ENCODE measurements at regions not wholly inside any gene's neighbourhood (a gene's known extent, or its start where the extent isn't known, plus 50 kb on each side); places are given as distances from the start of the nearest gene placed in this dataset.

DNA sequence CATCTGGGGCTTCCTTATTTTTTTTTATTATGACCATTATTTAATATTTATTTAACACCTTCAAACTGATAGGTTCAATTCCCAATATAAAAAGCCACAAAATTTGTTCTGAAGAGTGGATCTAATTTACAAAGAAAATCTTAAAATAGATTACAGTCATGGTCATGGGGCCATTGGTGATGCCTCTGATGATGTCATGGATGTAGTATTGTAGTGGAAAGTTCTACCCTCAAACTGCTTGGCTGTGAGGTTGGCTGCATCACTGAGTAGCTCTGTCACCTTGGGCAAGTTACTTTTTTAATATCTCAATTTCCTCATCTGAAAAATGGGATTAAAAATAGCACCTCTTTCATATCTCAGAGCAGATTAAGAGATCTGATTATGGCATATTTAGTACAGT is 128.5 kb downstream of the DKK1 start:
- no peak for DNase-seq

DNA sequence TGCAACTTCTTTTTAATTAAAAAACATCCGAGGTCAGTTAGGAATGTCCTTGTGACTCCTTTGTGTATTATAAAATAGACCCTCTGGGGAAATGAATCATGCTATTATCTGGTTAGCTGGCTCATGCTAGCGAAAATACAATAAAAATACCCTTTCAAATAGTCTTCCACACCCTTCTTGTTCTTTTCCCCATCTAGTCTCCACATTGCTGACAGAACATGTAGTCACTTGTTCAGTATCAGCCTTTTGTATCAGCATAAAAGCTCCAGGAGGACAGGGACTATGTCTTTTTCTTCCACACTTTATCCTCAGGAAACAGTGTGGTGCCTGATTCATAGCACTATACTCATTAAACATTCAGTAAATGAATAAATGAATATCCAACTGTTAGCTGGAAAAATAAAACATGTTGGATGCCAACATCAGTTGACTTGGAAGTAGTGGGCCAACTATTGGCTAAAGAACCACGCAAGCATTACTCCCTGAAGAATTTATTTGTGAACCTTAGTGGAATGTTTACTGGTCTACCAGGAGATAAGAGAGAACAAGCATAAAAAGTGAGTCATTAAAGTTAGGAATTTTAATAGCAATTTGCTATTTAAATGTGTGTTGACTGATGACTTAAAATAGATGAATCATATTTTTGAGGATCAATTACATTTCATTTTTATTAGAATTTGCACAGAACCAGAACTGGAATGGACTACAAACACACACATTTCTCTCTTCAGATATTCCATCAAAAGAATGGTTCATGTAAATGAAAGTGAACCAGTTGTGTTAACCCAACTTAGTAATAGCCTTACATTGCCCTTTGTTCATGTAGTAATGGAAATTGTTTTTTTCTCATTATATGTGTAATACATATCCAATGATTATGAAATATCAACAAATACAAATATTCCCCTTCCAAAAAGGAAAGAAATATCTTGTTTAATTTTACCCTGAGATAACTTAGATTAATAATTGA is 129.6 kb downstream of the DKK1 start:
- DNase-seq = no peak

DNA sequence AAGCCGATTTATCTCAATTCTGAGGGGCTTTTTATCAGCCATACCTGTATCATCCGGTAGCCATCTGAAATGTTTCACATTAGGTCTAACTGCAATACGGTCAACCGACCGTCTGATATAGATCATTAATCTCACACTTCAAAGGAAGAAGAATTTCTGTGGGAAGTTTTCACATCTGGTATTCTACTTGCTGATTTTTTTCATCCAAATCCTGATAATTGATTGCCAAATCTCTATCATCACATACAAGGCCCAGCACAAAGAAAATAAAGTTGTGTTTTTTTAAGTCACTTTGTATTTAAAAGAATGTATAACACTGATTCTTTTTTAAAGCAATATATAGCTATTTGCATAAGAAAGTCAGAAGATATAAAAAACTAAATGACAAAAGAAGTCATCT is 132.3 kb downstream of the DKK1 start:
- DNase-seq = no peak

DNA sequence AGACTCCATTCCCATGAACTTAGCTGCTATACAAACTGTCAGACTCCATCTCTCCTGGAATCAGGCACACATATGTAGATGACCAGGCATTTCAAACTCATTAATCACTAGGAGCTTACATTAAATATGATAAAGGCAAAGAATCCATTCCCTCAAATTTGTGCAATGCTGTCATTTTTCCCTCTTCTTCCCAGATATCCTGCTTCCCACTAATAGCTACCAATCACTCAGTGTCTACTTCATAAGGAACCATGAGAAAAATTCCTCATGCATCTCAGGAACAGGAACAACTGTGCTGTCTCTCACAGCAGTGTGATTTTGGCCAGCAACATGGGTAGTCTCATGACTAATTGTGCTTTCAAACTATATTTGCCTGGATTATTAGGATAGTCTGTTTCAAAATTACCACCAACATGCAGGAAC is 133.9 kb downstream of the DKK1 start:
- DNase-seq = no peak

DNA sequence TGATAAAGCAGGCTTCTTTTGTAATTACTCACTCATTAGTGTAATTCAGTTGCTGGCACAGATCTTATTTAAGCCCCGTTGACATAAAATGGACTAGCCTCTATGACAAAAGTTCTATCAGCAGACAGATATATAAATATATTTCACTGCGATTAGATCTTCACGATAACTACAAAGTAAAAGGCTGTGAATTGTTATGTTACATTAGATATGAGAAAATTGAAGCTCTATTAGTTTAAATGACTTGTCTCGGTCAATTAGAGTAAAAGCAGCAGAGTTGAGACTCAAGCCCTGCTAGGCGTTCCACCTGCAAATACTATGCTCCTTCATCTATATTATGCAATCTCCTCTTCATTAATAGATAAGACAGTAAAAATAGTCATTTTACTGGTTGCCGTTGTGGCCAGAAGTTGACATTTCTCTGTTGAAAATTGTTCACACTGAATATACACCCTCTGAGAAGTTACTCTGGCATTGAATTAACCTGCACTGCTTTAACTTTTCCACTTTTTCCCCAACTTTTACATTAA is 136.7 kb downstream of the DKK1 start:
- no peak for DNase-seq

DNA sequence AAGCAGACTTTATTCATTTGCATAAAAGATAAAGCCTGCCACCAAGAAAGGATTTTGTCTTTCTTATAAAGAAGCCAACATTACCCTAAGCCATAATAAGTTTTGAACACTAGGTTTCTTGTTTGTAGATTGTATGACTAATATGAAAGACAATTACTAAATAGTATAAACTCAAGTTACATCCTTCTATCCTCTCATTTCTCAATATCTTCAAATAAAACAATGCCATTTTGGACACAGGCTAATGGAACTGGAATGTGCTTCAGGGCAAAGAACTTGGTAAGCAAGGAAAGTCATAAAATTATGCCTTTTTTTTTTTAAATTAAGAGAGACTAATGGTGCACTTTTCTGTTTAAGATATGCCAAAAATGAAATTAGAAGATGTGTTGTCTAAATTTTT is 137.7 kb downstream of the DKK1 start:
- no peak for DNase-seq

DNA sequence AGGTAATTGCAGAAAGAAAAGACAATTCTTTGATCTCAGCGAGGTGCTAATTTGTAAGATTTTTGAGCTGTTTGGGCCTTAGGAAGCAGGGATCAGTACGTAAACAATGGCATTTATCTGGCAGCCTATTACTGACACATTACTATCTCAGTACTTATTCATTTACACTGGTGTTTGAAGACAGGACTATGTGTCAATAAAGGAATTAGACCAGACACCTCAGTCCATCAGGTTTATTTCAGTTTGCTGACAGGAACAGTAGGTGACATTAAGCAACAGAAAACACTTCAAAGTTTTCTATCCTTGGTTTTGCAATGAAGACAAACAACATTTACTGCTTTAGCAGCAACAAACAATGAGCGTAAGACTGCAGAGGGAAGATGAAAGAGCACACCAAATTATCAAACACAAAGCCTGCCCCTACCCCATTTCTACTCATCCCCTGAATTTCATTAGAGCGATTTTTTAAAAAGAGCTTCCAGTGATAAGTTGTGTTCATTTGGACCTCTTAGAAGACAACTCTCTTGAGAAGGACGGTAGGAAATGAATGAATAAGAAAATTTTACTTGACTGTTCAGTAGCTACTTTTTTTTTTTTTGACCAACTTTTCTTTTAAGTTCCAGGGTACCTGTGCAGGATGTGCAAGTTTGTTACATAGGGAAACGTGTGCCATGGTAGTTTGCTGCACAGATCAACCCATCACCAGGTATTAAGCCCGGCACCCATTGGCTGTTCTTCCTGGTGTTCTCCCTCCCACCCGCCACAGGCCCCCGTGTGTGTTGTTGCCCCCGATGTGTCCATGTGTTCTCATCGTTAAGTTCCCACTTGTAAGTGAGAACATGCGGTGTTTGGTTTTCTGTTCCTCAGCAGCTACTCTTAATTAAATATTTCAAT is 138.8 kb downstream of the DKK1 start:
- no peak for DNase-seq

DNA sequence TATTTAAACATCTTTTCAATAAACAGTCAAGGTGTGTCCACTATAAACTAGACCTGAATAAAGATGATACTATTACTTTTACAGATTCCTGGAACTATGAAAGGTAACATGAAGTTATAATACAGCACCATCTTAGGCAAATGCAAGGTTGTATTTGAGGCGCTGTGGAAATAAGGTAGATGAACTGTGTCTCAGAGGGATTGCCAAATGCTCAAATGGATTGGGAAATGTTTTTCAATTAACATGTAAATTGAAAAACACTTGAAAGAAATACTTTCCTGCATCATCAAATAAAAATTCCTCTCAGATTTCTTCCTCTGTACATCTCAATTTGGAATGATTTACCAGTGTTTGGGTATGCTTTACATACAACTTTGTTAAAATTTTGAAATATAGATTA is 139.4 kb downstream of the DKK1 start:
- no peak for DNase-seq

DNA sequence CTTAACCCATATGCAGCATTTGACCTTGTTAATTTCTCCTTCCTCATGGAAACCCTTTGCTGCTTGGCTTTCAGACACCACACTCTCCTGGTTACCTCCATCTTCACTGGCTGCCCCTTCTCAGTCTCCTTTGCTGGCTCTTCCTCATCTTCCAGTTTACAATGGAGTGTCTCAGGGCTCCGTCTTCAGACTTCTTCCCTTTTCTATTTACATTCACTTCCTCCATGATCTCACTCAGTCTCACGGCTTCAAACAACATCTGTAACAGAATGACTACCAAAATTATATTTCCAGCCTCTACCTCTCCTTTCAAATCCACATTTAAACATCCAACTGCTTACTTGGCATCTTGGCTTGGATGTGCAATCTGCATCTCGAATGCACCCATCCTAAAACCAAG is 140.4 kb downstream of the DKK1 start:
- no peak for DNase-seq

DNA sequence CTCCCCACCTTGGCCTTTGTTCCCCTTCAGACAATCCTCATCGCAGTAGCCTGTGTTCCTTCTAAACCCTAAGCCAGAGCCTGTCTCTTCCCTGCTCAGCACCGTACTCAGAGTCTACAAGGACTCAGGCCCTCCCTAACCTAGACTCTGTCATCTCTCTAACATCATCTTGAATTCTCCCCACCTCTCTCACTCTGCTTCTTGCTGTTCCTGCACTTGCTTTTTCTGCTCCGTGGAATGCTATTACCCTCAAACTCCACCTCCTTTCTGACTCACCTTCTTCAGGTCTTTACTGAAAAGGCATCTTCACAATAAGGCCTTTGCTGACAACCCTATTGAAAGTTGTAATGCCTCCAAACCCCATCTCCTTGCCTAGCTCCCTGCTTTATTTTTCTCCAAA is 141.0 kb downstream of the DKK1 start:
- no peak for DNase-seq

DNA sequence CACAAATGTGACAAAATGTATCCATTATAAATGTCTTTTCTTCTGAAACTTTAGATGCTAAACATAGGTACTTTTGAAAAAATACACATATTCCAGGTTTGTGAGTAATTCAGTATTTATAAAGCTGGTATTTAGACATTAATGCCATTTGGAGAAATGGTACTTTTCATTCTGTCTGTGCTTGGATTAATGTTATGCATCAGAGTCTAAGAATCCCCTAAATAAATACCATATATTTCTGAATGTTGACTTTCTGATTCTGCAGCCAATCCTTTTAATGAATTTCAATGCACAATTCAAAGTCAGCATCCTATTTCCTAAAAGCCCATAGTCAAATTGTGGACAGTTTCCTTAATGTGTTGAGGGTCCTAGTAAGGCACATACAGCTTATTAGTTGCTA is 145.0 kb downstream of the DKK1 start:
- DNase-seq = no peak

DNA sequence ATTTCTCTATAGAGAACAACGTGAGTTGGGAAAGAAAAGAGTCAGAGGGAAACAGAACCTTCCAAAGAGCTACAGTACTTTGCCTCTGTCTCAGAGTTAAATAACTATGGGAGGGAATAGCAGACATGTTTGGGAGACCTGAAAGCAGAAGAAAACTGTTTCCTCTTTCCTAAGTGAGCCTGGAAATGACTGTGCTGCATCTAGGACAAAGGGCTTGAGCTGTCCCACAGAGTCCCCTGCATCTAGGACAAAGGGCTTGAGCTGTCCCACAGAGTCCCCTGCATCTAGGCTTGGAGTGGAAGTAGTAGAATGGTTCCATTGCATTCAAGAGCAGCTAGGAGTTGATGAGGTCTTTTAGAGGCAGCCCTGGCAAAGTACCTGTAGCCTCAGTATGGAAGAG is 149.7 kb downstream of the DKK1 start:
- DNase-seq = no peak

DNA sequence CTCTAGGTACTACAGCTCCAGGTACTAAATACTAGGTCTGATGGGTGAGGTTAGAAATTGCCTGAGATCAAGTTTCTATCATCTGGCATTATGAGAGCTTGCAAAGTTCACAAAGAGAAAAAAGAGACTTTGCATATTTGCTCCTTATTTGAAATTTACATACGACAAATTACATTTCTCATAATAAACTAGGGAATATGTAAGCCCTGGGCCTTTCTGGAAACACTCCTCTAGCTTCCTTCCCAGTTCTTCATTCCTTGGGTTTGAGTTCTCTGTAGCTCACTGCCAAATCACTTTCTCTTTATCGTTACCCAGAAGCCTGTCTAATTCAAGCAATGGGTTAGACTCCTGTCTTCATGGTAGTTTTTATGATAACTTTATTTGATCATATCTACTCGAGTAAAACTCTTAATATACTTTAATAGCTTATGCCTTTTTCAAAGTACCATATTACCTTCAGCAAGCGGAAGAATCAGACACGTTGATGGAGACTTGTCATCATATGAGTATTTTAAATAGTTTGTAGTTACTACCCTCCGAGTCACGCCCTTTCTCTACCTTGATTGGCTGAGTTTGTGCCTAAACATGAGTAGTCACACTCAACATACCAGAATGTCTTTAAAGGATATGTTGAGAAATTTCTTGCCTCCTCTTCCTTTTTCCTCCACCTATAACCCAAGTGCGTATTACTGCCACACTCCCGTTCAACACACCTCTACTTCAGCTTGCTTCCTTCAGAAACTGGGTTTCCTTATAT is 150.5 kb downstream of the DKK1 start:
- DNase-seq = no peak

DNA sequence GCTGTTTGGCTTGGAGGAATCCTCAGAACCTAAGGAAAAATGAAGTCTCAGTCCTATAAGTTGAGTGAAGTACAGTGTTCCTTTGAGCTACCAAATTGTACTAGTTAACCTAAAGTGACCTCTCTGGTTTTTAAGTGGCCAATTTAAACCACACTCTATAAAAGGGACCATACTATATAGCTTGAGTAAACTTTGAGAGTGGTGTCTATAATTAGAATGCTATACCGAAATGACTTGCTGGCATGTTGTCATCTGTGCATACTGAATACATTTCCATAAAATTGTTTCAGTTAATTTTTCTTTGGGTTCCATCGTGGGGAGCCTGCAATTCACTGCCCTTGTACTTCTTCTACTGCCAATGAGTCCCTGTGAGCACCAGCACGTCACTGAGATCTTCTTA is 151.1 kb downstream of the DKK1 start:
- DNase-seq = no peak

DNA sequence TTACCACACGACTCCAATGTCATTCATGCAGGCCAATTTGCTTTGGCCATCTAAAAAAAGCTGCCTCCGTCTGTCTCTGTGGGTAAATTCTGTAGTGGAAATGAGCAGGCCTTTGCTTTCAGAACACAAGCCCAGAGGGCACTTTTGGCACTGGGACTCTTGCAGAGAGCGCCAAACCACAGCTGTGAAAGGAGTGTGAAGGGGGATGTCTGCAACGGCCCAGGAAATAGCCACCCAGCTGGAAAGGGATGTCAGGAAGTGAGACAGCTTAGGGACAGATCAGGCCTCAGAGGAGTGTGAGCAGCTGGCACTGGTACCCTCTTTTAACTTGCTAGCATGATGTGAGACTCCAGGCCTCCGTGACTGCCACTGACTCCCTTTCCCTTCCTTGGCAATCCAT is 152.4 kb downstream of the DKK1 start:
- no peak for DNase-seq

DNA sequence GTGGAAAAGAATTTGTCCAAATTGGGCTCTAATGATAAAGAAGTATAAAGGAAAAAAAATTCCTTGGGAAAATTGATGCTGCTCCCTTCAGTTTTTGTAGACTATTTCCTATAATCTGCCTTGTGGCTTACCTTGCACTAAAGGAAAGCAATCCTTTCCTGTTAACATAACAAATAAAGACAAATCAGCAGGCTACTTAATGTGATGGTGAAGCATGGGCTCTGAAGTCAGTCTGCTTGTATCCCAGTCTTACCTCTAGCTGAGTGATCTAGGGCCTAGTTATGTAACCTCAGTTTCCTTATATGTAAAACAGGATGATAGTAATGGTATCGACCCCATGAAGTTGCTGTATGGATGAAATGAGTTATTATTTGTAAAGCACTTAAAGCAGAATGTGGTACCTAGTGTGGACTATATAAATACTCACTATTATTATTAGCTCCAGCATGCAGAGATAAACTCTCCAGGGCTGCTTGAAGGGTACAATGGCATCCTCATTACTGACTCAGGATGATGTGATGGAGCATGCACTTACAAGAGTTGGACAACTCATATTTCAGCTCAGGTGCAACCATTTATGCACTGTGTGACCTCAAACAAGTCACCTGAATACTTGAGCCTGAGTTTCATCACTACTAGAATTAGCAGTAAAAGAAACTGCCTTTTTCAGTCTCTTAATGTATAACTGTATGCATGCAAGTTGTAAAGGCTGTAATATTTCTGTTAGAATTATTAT is 156.1 kb downstream of the DKK1 start:
- no peak for DNase-seq

DNA sequence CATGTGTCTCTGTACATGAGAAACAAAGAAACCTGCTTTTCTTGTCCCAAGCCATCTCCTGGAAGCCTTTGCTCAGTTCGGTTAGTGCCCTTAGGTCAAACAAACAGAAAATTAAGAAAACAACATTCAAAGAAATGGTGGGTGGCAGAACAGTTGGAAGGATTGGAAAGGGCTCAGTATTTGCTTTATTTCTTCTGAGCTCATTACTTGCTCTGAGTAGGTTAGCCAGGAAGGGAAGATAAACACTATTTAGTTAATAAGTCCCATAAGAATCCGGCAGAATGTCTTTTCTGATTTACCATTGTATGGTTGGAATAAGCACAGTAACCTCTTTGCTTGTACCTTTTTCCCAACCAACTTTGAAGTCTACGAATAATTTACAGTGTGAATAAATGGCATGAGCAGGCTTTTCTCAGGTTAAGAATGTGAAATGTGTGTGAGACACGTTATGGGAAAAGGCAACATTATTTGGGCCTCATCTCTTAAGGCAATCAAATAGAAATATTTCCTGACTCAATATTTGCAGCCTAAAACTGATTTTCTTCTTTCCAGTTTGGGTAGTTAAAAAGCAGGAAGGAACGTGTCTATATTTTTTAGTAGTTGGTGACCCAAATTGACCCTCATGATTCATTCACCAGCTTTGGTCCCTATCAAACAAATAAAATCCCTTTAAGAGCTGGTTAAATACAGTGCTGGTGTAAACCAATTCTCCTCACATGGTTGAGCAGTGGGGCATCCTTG is 158.5 kb downstream of the DKK1 start:
- no peak for DNase-seq

DNA sequence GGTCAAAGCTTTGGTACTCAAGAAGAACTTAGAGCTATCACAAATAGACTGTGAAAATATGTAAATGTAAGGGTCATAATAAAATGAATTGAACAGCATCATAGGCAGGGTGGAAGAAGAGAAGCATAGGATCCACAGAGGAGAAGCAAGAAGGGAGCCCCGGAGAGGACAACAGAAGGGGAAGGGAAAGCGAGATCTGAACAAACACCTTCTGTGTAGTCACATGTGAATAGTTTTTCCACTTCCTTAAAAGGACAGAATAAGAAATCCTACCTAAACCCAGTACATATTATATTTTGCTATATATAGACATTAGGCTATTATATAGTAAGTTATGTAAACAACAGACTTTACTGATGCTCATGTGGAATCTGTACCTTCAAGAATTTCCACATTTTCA is 160.2 kb downstream of the DKK1 start:
- no peak for DNase-seq

DNA sequence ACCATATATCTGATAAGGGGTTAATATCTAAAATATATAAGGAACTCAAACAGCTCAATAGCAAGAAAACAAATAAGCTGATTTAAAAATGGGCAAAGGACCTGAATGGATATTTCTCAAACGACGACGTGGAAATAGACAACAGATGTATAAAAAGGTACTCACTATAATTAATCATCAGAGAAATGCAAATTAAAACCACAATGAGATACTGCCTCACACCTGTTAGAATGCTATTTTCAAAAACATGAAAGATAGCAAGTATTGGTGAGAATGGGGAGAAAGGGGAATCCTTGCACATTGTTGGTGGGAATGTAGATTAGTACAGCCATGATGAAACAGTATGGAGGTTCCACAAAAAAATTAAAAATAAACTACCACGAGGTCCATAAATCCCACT is 163.2 kb downstream of the DKK1 start:
- no peak for DNase-seq

DNA sequence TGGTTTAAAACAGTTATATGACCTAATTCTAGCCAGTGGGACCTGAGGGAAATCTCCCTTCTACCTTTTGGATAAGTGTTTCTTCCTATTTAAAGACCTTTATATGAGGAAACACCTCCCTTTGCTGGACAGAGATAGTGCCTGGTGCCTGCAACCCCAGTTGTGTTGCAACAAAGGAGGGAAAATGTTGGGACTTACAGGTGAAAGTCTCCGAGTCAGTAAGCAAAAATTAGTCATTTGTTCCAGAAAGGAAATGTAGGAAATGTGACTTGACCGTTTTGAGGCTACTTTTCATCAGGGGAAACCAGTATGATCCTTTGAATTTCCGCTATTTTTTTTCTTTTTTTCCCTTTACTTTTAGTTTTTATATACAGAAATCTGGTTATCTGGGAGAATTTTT is 165.5 kb downstream of the DKK1 start:
- DNase-seq = no peak

DNA sequence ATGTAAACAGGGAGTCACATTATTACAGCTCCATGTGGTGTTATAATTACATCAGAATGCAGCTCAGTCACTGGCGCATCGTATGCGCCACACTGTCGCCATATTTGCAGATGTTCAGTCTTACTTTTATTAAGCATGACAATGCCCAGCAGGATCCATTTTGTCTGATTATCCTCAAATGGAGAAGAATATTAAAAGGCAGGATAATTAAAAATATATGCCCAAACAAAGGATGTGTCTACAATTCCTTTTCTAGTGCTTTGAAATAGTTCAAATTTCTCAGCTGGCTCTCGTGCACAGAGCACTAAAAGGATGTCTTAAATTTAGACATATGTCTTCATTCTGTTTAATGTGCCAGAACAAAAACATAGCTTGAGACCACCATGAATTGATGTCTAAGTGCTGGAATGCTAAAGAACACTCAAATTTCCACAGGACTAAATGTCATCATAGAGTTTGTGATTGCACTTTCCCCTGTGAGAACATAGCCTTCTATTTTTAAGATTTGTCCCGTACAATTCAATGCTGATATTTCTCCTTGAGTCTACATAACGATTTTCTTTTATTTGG is 168.0 kb downstream of the DKK1 start:
- DNase-seq = no peak
